ENCODE measurements at regions not wholly inside any gene's neighbourhood (a gene's known extent, or its start where the extent isn't known, plus 50 kb on each side); places are given as distances from the start of the nearest gene placed in this dataset.

DNA sequence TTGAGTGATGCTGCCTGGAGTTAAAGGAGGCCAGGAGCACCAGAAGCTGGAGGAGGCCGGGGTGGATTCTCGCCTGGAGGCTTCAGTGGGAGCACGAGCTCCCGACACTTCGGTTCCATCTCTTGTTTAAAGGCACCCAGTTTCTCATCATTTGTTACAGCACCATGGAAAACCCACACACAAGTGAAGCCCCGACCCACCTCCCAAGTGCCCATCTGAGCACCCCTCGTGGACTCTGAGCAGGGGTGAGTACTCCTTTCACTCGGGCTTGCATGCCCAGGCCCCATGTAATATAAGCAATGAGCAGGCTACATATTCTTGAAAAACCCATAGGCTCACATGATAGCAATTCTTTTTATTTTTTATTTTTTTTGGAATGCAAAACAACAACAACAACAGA, 196.9 kb upstream of the MAF start:
- TF ChIP-seq POLR2AphosphoS5 (IDR thresholded peaks at IDR 0.05; ENCODE audit: insufficient read depth, low read depth, low read length), result no peak
- TF ChIP-seq POLR2A (IDR thresholded peaks at IDR 0.05; ENCODE audit: low read depth, low read length), result no peak
- TF ChIP-seq EZH2 (IDR thresholded peaks at IDR 0.05; ENCODE audit: borderline replicate concordance, low read depth, low read length, severe bottlenecking), result no peak

All from endothelial cell of umbilical vein (primary cell).